ENCODE measurements at regions not wholly inside any gene's neighbourhood (a gene's known extent, or its start where the extent isn't known, plus 50 kb on each side); places are given as distances from the start of the nearest gene placed in this dataset.

DNA sequence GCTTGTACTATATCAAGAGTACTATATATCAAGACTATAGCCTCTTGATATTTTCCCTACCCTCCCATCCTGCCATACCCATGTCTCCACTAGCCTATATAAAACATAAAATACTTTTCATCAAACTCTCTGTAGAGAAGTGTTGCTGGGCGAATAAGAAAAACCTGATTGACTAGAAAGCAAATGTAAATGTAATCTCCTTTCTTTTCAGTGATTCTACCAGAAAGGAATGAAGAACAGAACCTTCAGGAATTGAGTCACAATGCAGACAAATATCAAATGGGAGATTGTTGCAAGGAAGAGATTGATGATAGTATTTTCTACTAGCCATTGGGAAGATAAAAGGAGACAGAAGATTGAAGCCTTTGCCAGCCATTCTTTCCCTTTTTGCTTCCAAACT lies 89.2 kb downstream of the KCNRG start:
- no peak for DNase-seq

DNA sequence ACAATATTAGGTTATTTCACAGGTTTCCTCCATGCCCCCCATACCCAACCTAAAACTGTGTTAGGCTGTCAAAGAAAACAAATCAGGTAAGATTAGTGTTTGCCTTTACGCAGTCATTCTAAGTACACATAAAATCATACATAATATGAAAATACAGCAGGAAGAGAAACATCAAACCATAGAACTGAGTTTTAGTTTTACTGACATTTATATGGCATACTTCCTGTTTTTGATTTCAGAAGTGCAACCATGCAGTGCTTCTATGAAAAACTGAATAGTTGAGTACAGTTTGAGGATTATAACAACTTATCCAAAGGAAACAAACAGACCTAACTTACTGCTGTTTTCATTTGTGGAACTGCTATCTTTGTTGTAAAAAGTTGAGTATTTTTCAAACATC lies 91.3 kb downstream of the KCNRG start:
- DNase-seq: no peak

GRCh38 chr13:50107205-50107604 lies 92.0 kb downstream of the KCNRG start:
- no peak for DNase-seq

- DNase-seq: no peak
Observed at GRCh38 chr13:50114961-50115360, 99.7 kb downstream of the KCNRG start.

- no peak for DNase-seq
Observed at GRCh38 chr13:50115695-50116094, 100.5 kb downstream of the KCNRG start.

DNA sequence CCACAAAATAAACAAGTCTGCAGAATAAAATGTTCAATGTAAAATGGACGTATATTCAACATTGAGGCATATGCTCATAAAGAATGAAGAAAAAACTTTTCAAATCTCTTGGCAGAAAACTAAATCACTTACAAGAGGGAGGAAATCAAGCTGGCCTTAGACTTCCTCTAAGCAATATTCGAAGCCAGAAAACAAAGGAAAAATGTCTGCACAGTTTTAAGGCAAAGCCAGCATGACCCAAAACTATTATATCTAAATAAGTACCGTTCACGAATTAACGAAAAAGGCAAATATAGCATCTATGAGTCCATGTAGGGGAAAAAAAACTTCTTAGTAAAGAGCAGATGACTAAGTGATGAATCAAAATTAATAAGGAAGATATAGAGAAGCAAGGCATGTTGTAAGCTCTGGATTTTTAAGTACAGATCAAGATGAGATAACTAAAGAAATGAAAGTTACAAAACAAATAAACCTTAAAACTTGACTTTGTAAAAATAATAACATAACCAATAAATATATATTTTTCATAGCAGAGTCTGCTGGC lies 101.3 kb downstream of the KCNRG start:
- no peak for DNase-seq

- no peak for DNase-seq
Observed at GRCh38 chr13:50119591-50119990, 104.3 kb downstream of the KCNRG start.

DNA sequence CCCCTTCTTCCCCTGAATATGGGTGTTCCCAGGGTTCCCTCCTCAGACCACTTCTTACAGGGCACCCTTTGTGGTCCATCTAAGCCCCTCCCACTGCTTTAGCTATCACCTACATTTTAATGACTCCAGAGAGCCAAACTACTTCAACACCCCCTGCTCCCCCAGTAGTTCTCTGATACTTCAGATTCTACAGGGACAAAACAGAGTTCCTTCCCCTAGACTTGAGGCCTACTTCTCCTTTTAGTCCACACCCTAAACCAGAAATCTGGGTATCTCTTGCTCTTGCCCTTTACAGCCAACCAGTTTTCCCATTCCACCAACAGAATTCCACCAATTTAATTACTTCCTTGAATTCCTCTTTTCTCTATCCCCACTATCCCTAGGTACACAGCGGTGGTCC lies 107.2 kb downstream of the KCNRG start:
- DNase-seq: no peak

DNA sequence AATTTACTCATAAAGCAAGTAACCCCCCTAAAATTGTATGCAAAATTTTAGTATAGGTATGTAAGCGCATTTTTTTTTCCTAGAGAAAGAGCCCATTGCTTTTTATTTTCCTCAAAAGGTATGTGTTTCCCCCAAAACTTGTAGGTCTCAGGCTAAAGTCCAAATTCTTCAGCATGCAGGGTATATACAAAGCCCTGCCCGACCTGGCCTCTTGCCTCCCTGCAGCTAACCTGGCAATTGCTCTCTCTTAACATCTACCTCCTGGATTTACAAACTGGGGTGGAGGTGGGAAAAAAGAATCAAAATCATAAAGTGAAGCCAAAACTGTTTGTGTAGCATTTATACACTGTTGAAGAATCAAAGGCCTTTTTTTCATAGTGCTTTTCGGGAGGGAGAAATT lies 107.8 kb downstream of the KCNRG start:
- DNase-seq: no peak

DNA sequence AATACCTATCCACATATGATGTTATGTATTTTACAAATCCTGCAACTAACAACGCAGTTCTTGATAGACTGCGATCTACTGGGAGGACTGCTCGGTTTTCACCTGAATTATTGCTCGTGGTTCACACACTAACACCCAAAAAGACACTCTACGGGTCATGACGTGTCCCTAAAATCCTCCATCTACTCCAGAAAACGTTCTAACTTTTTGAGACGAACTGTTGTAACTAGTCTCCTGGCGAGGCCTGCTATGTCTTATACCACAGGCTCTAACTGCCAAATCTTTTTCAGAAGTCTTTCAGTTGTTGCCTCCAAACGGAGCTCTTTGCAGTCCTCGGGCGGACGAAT lies 108.2 kb downstream of the KCNRG start:
- DNase-seq: no peak

DNA sequence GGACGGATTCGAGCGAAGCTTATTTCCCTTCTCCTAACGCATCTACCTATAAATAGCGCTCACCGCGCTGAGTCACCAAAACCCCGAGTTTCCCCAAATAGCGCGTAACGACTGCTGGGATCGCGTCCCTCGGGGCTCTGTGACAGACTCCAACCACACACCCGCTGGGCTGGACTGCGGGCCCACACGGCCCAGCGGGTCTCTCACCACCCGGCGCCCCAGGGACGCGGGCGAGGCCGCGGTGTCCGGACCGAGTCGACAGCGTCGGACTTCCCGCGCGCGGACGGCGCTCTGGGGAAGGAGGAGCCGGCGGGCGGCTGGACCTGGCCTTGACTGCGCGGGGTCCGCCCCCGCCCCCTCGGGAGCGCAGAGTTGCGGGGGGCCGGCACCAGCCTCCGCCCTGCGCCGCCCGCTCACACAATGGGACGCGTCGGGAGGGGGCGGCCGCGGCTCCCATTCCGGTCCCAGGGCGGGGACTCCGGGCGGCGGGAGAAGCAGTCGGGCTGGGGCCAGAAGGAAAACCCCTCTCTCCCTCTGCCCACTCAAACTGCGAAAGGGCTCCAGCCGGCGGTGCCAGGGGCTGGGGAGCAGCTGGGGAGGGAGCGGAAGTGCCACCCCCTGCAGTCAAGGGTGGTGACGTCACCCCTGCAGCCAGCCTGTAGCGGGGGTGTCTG lies 108.8 kb downstream of the KCNRG start:
- DNase-seq: peak; percentile 68

- no peak for DNase-seq
Observed at GRCh38 chr13:50124536-50125303, 109.5 kb downstream of the KCNRG start.

DNA sequence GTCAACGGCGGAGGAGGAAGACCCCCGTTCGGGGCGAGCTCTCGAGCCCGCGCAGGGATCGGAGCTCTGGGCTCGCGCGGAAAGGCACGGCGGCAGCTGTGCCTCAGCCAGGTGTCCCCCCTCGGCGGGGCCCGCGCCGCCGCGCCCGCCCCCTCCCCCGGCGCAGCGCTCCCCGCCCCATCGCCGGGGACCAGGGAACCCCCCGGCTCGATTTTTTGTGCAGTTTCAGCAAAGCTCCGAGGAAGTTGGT lies 110.0 kb downstream of the KCNRG start:
- DNase-seq: no peak

DNA sequence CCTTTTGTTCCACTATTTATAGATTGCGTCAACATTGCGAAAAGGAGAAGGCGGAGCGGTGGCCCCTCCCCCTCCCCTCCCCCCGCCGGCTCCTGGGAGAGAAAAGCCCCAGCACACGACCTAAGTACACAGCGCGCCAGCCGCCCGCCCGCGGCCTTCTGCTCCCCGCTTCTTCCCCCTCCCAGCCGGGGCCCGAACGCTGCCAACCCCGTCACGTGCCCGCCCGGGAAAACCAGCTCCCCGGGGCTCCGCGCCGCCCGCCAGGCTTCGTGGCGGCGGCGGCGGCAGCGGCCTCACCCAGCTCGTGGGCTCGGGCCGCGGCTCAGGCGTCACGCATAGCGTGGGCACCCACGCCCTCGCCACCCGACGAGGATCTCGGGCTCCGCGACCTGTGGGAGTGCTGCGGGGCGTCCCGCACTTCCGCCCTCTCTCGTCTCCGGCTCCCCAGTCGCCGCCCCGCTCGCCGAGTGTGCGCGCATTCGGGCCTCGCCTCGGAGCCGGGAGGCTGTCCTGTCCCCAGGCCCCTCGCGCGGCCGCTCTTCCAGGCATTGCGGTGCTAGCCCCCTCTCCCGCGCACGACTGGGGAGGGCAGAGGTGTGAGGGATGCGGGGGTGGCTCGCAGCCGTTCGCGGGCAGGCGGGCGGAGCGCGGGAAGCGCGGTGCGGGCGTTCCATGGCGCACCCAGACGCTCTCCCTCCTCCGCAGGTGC lies 110.5 kb downstream of the KCNRG start:
- peak; percentile 43 for DNase-seq

GRCh38 chr13:50126263-50126992 lies 111.2 kb downstream of the KCNRG start:
- no peak for DNase-seq

- no peak for DNase-seq
Observed at GRCh38 chr13:50126993-50127725, 111.9 kb downstream of the KCNRG start.

DNA sequence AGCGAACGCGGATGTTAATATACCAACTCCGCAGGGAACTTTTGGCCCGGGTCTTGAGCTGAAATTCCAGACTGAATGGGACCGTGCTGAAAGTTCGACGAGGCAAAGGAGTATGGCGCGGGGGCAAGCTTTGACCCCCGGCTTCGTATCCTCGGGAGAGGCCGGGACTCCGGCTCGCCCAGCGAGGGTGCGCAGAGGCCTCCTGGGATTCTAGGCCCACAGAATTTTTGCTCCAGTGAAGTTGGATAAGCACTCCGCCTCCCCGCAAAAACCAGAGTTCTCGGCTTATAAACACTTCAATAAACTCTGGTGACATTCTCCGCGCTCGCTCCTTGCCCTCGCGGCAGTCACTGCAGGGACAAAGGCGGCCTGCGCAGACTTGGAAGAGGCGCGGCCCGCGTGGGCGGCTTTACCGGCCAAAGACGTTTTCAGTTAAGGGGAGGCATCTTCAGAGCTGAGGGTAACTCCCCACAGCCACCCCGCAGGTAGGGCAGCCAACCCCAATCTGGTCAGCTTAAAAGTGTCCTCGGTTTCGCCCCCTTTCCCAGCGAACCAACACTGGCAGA lies 112.6 kb downstream of the KCNRG start:
- DNase-seq: no peak

GRCh38 chr13:50128428-50128931 lies 113.2 kb downstream of the KCNRG start:
- DNase-seq: no peak

- no peak for DNase-seq
Observed at GRCh38 chr13:50129081-50129705, 113.9 kb downstream of the KCNRG start.

GRCh38 chr13:50129706-50130122 lies 114.5 kb downstream of the KCNRG start:
- DNase-seq: no peak

DNA sequence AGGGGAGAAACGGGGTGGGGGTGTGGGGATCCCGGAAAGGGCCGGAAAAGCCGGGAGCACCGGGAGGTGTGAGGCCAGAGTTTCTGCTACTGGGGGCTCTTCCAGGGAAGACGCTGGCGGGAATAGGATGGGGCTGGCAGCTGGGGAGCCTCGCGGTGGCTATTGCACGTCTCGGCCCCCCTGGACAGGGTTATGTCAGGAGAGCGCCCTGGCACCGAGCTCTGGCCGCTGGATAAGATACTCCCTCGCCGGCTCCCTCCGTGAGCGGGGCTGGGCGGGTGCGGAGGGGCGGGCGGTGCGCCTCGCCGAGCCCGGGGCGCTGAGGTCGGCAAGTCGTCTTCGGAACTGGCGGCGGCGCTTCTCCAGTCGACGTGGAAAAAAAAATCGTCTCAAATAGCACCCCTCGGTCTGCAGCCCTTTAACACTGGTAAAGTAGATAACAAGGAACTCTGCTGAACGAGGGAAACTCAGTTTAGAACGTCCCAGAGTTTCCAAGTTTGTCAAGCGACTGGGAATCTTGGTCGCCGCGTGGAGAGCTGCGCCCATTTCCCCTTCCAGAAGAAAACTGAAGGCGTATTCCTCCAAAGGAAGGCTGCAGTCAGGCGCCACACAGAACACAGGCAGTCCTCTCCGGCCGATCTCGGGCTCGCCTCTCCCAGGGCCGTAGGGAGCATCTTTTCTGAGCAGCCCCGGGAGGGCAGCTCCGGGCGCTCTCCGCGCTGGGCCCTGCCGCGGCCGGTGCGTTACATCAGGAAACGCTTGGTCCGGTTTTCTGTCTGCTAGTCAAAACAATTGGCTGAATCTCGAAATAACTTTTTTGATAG lies 115.1 kb downstream of the KCNRG start:
- no peak for DNase-seq

Data from NCI-H524 treated with DMSO at 0.1 percent for 48 hours (cell line).